Skeletal muscle tissue (tissue), 3 donors: ENCODE measurements at regions not wholly inside any gene's neighbourhood (a gene's known extent, or its start where the extent isn't known, plus 50 kb on each side); places are given as distances from the start of the nearest gene placed in this dataset.

Experiments
- H3K27ac ChIP-seq: one replicate; pipeline ENCODE4 v1.7.0; 2013; ENCODE audit warnings: mild to moderate bottlenecking, low read depth, low read length, inconsistent platforms
- H3K27me3 ChIP-seq, 3 donors: one replicate each; pipeline ENCODE4 v1.7.0; 2013; ENCODE audit warnings: low read length in 3 of 3; ENCODE audit not compliant: control insufficient read depth in 3 of 3, insufficient read depth in 3 of 3
- H3K36me3 ChIP-seq, 3 donors: one replicate each; pipeline ENCODE4 v1.7.0; 2013; ENCODE audit warnings: low read length in 3 of 3; ENCODE audit not compliant: control insufficient read depth in 3 of 3, insufficient read depth in 3 of 3
- H3K4me1 ChIP-seq, 3 donors: one replicate each; pipeline ENCODE4 v1.7.0; 2013; ENCODE audit warnings: low read length in 3 of 3, mild to moderate bottlenecking in 3 of 3; ENCODE audit not compliant: control insufficient read depth in 3 of 3, insufficient read depth in 3 of 3
- H3K4me3 ChIP-seq, 3 donors: one replicate each; pipeline ENCODE4 v1.7.0; 2013; ENCODE audit warnings: low read length in 3 of 3
- H3K9ac ChIP-seq, 3 donors: one replicate each; pipeline ENCODE4 v1.7.0; 2013; ENCODE audit warnings: low read length in 3 of 3, mild to moderate bottlenecking in 3 of 3, moderate library complexity in 2 of 3, low read depth in 1 of 3
- H3K9me3 ChIP-seq, 3 donors: one replicate each; pipeline ENCODE4 v1.7.0; 2013; ENCODE audit warnings: low read length in 3 of 3; ENCODE audit not compliant: control insufficient read depth in 3 of 3
- donor health status: Osteomylitis.

DNA sequence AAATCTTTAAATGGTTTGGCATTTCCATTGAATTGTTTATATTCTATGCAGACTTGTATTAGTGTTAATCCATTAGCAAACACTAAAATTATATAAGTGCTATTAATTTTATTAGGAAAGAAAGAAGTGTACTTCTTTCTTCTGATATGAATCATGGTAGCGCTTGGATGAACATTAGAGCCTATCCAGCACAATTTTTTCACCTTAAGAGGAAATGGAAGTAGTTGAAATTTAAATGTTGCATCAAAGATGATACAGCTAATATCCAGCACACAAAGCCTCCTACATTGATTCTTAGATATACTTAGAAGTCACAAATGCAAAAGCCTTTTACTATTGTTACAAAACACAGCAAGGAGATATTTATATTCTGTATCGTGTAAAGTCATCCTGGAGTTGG lies 174.5 kb downstream of the AHR start:
- Histone ChIP-seq H3K4me3 (no peak overlapping the region), H3K9me3 (no peaks in the 10 kb centered on the region), H3K4me1 (no peaks in the 10 kb centered on the region), H3K36me3 (no peaks in the 10 kb centered on the region), H3K27me3 (no peaks in the 10 kb centered on the region), H3K27ac (no peak overlapping the region), H3K9ac (no peak overlapping the region)

GRCh38 chr7:17474724-17475344 lies 176.4 kb downstream of the AHR start:
- Histone ChIP-seq H3K27me3 (no peaks in the 10 kb centered on the region), H3K36me3 (no peaks in the 10 kb centered on the region), H3K27ac (no peak overlapping the region), H3K4me1 (no peaks in the 10 kb centered on the region), H3K4me3 (no peak overlapping the region), H3K9ac (no peak overlapping the region), H3K9me3 (no peaks in the 10 kb centered on the region)

- no peaks in the 10 kb centered on the region for H3K4me1 ChIP-seq
- H3K9me3 ChIP-seq, result no peaks in the 10 kb centered on the region
These were observed 178.7 kb downstream of the AHR start for GRCh38 chr7:17477182-17477581.

GRCh38 chr7:17481118-17481517 lies 182.7 kb downstream of the AHR start:
- Histone ChIP-seq H3K4me1 (no peaks in the 10 kb centered on the region), H3K4me3 (no peak overlapping the region), H3K9ac (no peak overlapping the region), H3K36me3 (no peaks in the 10 kb centered on the region), H3K27ac (no peak overlapping the region), H3K27me3 (no peaks in the 10 kb centered on the region), H3K9me3 (no peaks in the 10 kb centered on the region)

More at GRCh38 chr7:17477182-17477581, 178.7 kb downstream of the AHR start:
- no peaks in the 10 kb centered on the region for H3K27me3 ChIP-seq
- H3K36me3 ChIP-seq, result no peaks in the 10 kb centered on the region
- H3K4me3 ChIP-seq, result no peak overlapping the region
- no peak overlapping the region for H3K9ac ChIP-seq
- H3K27ac ChIP-seq, result no peak overlapping the region

- no peaks in the 10 kb centered on the region for H3K27me3 ChIP-seq
- H3K4me1 ChIP-seq, result no peaks in the 10 kb centered on the region
- no peak overlapping the region for H3K27ac ChIP-seq
- H3K9ac ChIP-seq, result no peak overlapping the region
- H3K4me3 ChIP-seq, result no peak overlapping the region
- no peaks in the 10 kb centered on the region for H3K9me3 ChIP-seq
- H3K36me3 ChIP-seq, result no peaks in the 10 kb centered on the region
These were observed 186.9 kb downstream of the AHR start for GRCh38 chr7:17485368-17485767.

GRCh38 chr7:17485904-17486303 lies 187.5 kb downstream of the AHR start:
- Histone ChIP-seq H3K9ac (no peak overlapping the region), H3K36me3 (no peaks in the 10 kb centered on the region), H3K27me3 (no peaks in the 10 kb centered on the region), H3K4me3 (no peak overlapping the region), H3K27ac (no peak overlapping the region), H3K9me3 (no peaks in the 10 kb centered on the region), H3K4me1 (no peaks in the 10 kb centered on the region)

DNA sequence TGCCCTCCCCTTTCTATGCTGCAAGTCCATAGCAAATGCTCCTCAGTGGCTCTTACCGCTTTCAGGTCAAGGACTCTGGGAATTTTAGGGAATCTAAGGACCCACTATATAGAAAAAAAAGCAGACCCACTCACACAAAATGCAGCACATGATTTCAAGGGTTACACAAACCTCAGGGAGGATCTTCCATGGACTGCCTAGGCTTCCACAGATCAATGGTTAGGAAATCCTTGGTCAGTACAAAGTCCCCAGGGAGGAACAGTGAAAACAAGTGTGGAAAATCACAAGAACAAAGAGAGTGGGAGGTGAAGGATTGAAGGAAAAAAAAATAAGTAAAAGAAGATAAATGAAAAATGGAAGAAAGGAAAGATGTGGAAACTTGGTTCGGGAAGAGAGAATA lies 188.4 kb downstream of the AHR start:
- Histone ChIP-seq H3K4me1 (no peaks in the 10 kb centered on the region), H3K36me3 (no peaks in the 10 kb centered on the region), H3K9ac (no peak overlapping the region), H3K9me3 (no peaks in the 10 kb centered on the region), H3K4me3 (no peak overlapping the region), H3K27ac (no peak overlapping the region), H3K27me3 (no peaks in the 10 kb centered on the region)

- Histone ChIP-seq H3K9me3 (no peaks in the 10 kb centered on the region), H3K27ac (no peak overlapping the region), H3K36me3 (no peaks in the 10 kb centered on the region), H3K4me1 (no peaks in the 10 kb centered on the region), H3K9ac (no peak overlapping the region), H3K27me3 (no peaks in the 10 kb centered on the region), H3K4me3 (no peak overlapping the region)
These were observed 188.9 kb downstream of the AHR start for GRCh38 chr7:17487343-17487742.

DNA sequence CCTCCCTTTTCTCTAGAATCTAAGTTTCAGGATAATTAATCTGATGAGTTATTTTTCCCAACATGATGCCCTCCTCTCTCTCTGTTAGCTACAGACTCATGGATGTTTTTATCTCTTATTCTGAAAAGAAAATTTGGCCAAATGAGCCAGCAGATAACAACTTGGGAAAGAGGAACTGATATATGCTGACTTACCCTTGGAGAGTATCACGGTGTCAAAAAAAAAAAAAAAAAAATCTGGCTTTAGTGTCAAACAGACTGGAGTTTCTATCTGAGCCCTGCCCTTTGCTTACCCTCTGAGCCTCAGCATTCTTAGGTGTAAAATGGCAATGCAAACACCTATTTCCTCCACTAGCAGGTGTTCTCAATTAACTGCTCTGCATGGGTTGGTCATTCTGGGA lies 190.4 kb downstream of the AHR start:
- H3K9ac ChIP-seq, result no peak overlapping the region
- H3K4me1 ChIP-seq, result no peaks in the 10 kb centered on the region
- no peaks in the 10 kb centered on the region for H3K27me3 ChIP-seq
- H3K9me3 ChIP-seq, result no peaks in the 10 kb centered on the region
- H3K4me3 ChIP-seq, result no peak overlapping the region
- no peak overlapping the region for H3K27ac ChIP-seq
- H3K36me3 ChIP-seq, result no peaks in the 10 kb centered on the region

- Histone ChIP-seq H3K4me3 (no peak overlapping the region), H3K27me3 (no peaks in the 10 kb centered on the region), H3K9ac (no peak overlapping the region), H3K27ac (no peak overlapping the region), H3K9me3 (no peaks in the 10 kb centered on the region), H3K36me3 (no peaks in the 10 kb centered on the region), H3K4me1 (no peaks in the 10 kb centered on the region)
These were observed 191.5 kb downstream of the AHR start for GRCh38 chr7:17489961-17490360.

- no peaks in the 10 kb centered on the region for H3K27me3 ChIP-seq
- no peaks in the 10 kb centered on the region for H3K36me3 ChIP-seq
- H3K27ac ChIP-seq, result no peak overlapping the region
- H3K4me1 ChIP-seq, result no peaks in the 10 kb centered on the region
- no peaks in the 10 kb centered on the region for H3K9me3 ChIP-seq
- H3K4me3 ChIP-seq, result no peak overlapping the region
- no peak overlapping the region for H3K9ac ChIP-seq
These were observed 192.4 kb downstream of the AHR start for GRCh38 chr7:17490825-17491224.
